ENCODE measurements at regions not wholly inside any gene's neighbourhood (a gene's known extent, or its start where the extent isn't known, plus 50 kb on each side); places are given as distances from the start of the nearest gene placed in this dataset.
"Not testable (repeated sequence)": the region's sequence is repeated elsewhere in the genome, so short reads cannot be mapped to it uniquely, and the experiment has no call there.

GRCh38 chr4:183816882-183817509, 88.1 kb upstream of the STOX2 start:
- Histone ChIP-seq H3K27ac (no peak overlapping the region), H3K27me3 (ENCODE audit: insufficient read depth, low read depth, severe bottlenecking) (no peaks in the 10 kb centered on the region), H3K4me3 (ENCODE audit: low read depth, low read length) (no peak overlapping the region), H3K9me3 (ENCODE audit: severe bottlenecking) (peaks cover 11% of the 10 kb centered on the region), H3K36me3 (no peaks in the 10 kb centered on the region)
- no peak for DNase-seq
- TF ChIP-seq CTCF (IDR thresholded peaks at IDR 0.05; ENCODE audit: low read depth, low read length): no peak

GRCh38 chr4:183818591-183818990, 86.5 kb upstream of the STOX2 start:
- not testable (repeated sequence) for H3K27ac ChIP-seq, DNase-seq

GRCh38 chr4:183821076-183821853, 83.8 kb upstream of the STOX2 start:
- no peaks in the 10 kb centered on the region for H3K27me3 ChIP-seq (ENCODE audit: insufficient read depth, low read depth, severe bottlenecking)
- no peak overlapping the region for H3K4me3 ChIP-seq (ENCODE audit: low read depth, low read length)
- H3K27ac ChIP-seq: no peak overlapping the region
- no peaks in the 10 kb centered on the region for H3K36me3 ChIP-seq
- H3K9me3 ChIP-seq (ENCODE audit: severe bottlenecking): peaks cover 13% of the 10 kb centered on the region
- TF ChIP-seq CTCF (IDR thresholded peaks at IDR 0.05; ENCODE audit: low read depth, low read length): no peak
- DNase-seq: no peak

More at GRCh38 chr4:183818591-183818990, 86.5 kb upstream of the STOX2 start:
- H3K4me3 ChIP-seq (ENCODE audit: low read depth, low read length); H3K27me3 ChIP-seq (ENCODE audit: insufficient read depth, low read depth, severe bottlenecking); H3K36me3 ChIP-seq: not testable (repeated sequence)
- H3K9me3 ChIP-seq (ENCODE audit: severe bottlenecking): peaks cover 13% of the 10 kb centered on the region

GRCh38 chr4:183823434-183823833, 81.7 kb upstream of the STOX2 start:
- H3K4me3 ChIP-seq (ENCODE audit: low read depth, low read length): no peak overlapping the region
- DNase-seq: no peak
- no peaks in the 10 kb centered on the region for H3K36me3 ChIP-seq
- peaks cover 10% of the 10 kb centered on the region for H3K9me3 ChIP-seq (ENCODE audit: severe bottlenecking)
- TF ChIP-seq CTCF (IDR thresholded peaks at IDR 0.05; ENCODE audit: low read depth, low read length): no peak
- no peaks in the 10 kb centered on the region for H3K27me3 ChIP-seq (ENCODE audit: insufficient read depth, low read depth, severe bottlenecking)
- H3K27ac ChIP-seq: no peak overlapping the region

- Histone ChIP-seq H3K27me3 (ENCODE audit: insufficient read depth, low read depth, severe bottlenecking) (no peaks in the 10 kb centered on the region), H3K9me3 (ENCODE audit: severe bottlenecking) (peaks cover 2% of the 10 kb centered on the region), H3K27ac (no peak overlapping the region), H3K4me3 (ENCODE audit: low read depth, low read length) (no peak overlapping the region), H3K36me3 (no peaks in the 10 kb centered on the region)
- no peak for DNase-seq
- TF ChIP-seq CTCF (IDR thresholded peaks at IDR 0.05; ENCODE audit: low read depth, low read length): no peak
Measured at GRCh38 chr4:183825346-183825745, 79.8 kb upstream of the STOX2 start.

- no peak for TF ChIP-seq CTCF (IDR thresholded peaks at IDR 0.05; ENCODE audit: low read depth, low read length)
- Histone ChIP-seq H3K9me3 (ENCODE audit: severe bottlenecking) (peaks cover 2% of the 10 kb centered on the region), H3K36me3 (no peaks in the 10 kb centered on the region), H3K4me3 (ENCODE audit: low read depth, low read length) (no peak overlapping the region), H3K27ac (no peak overlapping the region), H3K27me3 (ENCODE audit: insufficient read depth, low read depth, severe bottlenecking) (no peaks in the 10 kb centered on the region)
- no peak for DNase-seq
Measured at GRCh38 chr4:183826461-183826860, 78.6 kb upstream of the STOX2 start.

Measured in WERI-Rb-1 (cell line).